Cardiac muscle cell (in vitro differentiated cells and primary cell): ENCODE measurements at regions not wholly inside any gene's neighbourhood (a gene's known extent, or its start where the extent isn't known, plus 50 kb on each side); places are given as distances from the start of the nearest gene placed in this dataset.

ENCODE experiments used
- DNase-seq, 2 donors: peaks; one replicate each; pipeline versions ENCODE4 v3.0.0 to v3.0.0-alpha.2; 2010 to 2017; ENCODE audit warnings: low read depth in 1 of 2, low spot score in 1 of 2
- H3K27ac ChIP-seq: fragments of 200-600 bp; sonication (generic); 2 replicates; pipeline ENCODE4 v1.5.1; 2016
- H3K27me3 ChIP-seq: fragments of 200-600 bp; sonication (generic); 2 replicates; pipeline ENCODE4 v1.6.0; 2016; ENCODE audit warnings: control low read depth
- H3K36me3 ChIP-seq: fragments of 200-600 bp; sonication (generic); 2 replicates; pipeline ENCODE4 v1.5.1; 2016; ENCODE audit warnings: control low read depth
- H3K4me1 ChIP-seq: fragments of 200-600 bp; sonication (generic); 2 replicates; pipeline ENCODE4 v1.8.1; 2017; ENCODE audit warnings: low read depth, mild to moderate bottlenecking, mixed run types
- H3K4me3 ChIP-seq: fragments of 200-600 bp; sonication (generic); 2 replicates; pipeline ENCODE4 v1.5.1; 2016; ENCODE audit warnings: mild to moderate bottlenecking
- H3K9me3 ChIP-seq: fragments of 200-600 bp; sonication (generic); 2 replicates; pipeline ENCODE4 v1.5.1; 2017; ENCODE audit warnings: low read depth, mild to moderate bottlenecking, control low read depth
- CTCF ChIP-seq: IDR thresholded peaks from 2 replicates; pipeline ENCODE4 v1.5.1; 2012; ENCODE audit warnings: low read depth, mild to moderate bottlenecking, low read length

- H3K27me3 ChIP-seq, result no peaks in the 10 kb centered on the region
- no peak for TF ChIP-seq CTCF
- no peak overlapping the region for H3K27ac ChIP-seq
- no peak for DNase-seq
- no peaks in the 10 kb centered on the region for H3K36me3 ChIP-seq
- no peaks in the 10 kb centered on the region for H3K4me1 ChIP-seq
- H3K4me3 ChIP-seq, result no peak overlapping the region
- no peaks in the 10 kb centered on the region for H3K9me3 ChIP-seq
Observed at GRCh38 chr14:42241101-42241500, 634.4 kb downstream of the LRFN5 start.

GRCh38 chr14:42229976-42230375 is 623.3 kb downstream of the LRFN5 start:
- H3K9me3 ChIP-seq, result no peaks in the 10 kb centered on the region
- DNase-seq, result no peak
- no peak overlapping the region for H3K4me3 ChIP-seq
- no peak overlapping the region for H3K27ac ChIP-seq
- TF ChIP-seq CTCF, result no peak
- no peaks in the 10 kb centered on the region for H3K27me3 ChIP-seq
- H3K36me3 ChIP-seq, result no peaks in the 10 kb centered on the region
- no peaks in the 10 kb centered on the region for H3K4me1 ChIP-seq

- no peak for DNase-seq
- no peaks in the 10 kb centered on the region for H3K27me3 ChIP-seq
- TF ChIP-seq CTCF, result no peak
- no peaks in the 10 kb centered on the region for H3K4me1 ChIP-seq
- H3K4me3 ChIP-seq, result no peak overlapping the region
- no peak overlapping the region for H3K27ac ChIP-seq
- no peaks in the 10 kb centered on the region for H3K9me3 ChIP-seq
- no peaks in the 10 kb centered on the region for H3K36me3 ChIP-seq
Observed at GRCh38 chr14:42229294-42229693, 622.6 kb downstream of the LRFN5 start.

- H3K4me1 ChIP-seq, result no peaks in the 10 kb centered on the region
- H3K27me3 ChIP-seq, result no peaks in the 10 kb centered on the region
- TF ChIP-seq CTCF, result no peak
- H3K27ac ChIP-seq, result no peak overlapping the region
- no peak overlapping the region for H3K4me3 ChIP-seq
- H3K36me3 ChIP-seq, result no peaks in the 10 kb centered on the region
- H3K9me3 ChIP-seq, result no peaks in the 10 kb centered on the region
- DNase-seq, result no peak
Observed at GRCh38 chr14:42228611-42229010, 621.9 kb downstream of the LRFN5 start.

GRCh38 chr14:42224053-42224888 is 617.6 kb downstream of the LRFN5 start:
- Histone ChIP-seq H3K4me1 (no peaks in the 10 kb centered on the region), H3K36me3 (no peaks in the 10 kb centered on the region), H3K27me3 (no peaks in the 10 kb centered on the region), H3K4me3 (no peak overlapping the region), H3K27ac (no peak overlapping the region), H3K9me3 (no peaks in the 10 kb centered on the region)
- DNase-seq, result peak; percentile 78
- TF ChIP-seq CTCF, result peak; percentile 87
